ENCODE measurements at regions not wholly inside any gene's neighbourhood (a gene's known extent, or its start where the extent isn't known, plus 50 kb on each side); places are given as distances from the start of the nearest gene placed in this dataset.
"Not testable (repeated sequence)": the region's sequence is repeated elsewhere in the genome, so short reads cannot be mapped to it uniquely, and the experiment has no call there.

GRCh38 chr10:57482259-57482658, 785.4 kb downstream of the IPMK start:
- no peak for ATAC-seq

GRCh38 chr10:57472823-57473619, 794.7 kb downstream of the IPMK start:
- ATAC-seq, result no peak

GRCh38 chr10:57468894-57469432, 798.7 kb downstream of the IPMK start:
- ATAC-seq, result no peak

DNA sequence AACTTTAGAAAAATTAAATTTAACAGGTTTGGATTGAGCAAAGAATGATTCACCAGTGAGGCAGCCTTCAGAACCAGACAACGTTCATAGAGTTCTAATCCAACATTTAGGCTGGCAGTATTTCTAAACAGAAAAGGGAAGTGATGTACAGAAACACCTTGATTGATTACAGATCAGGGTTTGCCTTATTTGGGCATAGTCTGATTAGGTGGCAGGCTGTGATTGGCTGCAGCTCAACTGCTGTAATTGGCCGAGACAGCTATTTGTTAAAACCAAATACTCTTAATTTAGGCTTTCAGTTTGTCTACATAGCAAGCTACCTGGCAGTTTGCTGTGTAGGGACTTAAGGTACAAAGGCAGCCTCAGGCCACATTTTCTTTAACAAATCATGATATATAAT, 802.5 kb downstream of the IPMK start:
- ATAC-seq, result no peak

- ATAC-seq, result no peak
These were observed 807.2 kb downstream of the IPMK start for GRCh38 chr10:57460540-57460939.

DNA sequence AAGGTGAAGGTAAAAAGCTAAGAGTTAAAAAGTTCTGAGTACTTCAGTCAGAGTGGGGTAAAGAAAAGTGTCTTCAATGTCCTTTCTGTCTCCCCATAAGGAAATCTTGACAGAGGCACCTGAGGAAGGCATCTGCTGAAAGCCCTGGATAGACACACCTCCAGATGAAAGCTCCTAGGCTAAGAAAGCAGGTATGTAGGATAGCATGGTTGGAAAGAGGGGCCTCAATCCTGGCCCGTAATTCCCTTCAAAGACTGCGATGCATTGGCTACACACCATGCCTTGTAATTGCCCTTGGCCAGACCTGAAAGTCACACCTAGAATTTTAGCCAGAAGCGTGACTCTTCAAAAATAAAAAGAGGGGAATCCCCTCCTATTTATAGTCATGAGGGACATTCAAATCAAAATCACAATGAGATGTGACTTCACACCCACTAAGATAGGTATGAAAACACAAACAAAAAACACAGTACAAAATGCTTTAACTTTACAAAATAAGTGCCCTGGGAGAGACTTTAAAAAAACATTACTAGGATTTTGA, 809.7 kb downstream of the IPMK start:
- ATAC-seq, result no peak

- no peak for ATAC-seq
These were observed 837.3 kb downstream of the IPMK start for GRCh38 chr10:57430376-57430775.

- no peak for ATAC-seq
These were observed 846.8 kb downstream of the IPMK start for GRCh38 chr10:57420881-57421280.

GRCh38 chr10:57418476-57418875, 849.2 kb downstream of the IPMK start:
- ATAC-seq, result no peak

DNA sequence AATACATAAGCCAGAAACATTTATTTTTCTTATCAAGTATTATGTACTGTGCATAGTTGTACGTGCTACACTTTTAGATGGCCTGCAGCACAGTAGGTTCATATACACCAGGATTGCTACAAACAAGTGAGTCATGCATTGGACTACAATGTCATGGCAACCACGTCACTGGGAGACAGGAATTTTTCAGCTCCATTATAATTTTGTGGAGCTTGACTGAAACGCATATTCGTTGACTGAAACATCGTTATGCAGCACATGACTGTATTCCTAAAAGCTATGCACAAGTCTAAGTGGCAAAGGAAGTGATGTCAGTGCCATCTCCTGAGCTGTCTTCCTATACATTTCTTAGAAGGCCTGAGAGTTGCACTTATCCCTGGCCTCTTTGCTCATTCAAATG, 871.8 kb downstream of the IPMK start:
- ATAC-seq, result no peak

DNA sequence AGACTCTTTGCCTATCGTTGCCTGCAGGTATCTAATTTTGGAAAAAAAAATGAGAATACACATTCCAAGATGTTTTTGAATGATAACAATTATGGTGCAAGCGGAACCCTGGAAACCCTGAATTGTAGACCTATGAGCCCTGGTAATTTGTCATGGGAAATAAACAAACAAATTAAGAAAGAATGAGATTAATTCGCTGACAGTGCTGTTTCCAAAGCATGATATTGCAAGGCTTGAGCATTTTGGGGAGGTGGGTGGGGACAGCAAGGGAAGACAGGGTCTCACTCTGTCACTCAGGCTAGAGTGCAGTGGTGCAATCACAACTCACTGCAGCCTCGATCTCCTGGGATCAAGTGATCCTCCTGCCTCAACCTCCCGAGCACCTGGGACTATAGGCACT, 900.3 kb downstream of the IPMK start:
- no peak for ATAC-seq

- no peak for ATAC-seq
These were observed 904.9 kb downstream of the IPMK start for GRCh38 chr10:57362811-57363210.

DNA sequence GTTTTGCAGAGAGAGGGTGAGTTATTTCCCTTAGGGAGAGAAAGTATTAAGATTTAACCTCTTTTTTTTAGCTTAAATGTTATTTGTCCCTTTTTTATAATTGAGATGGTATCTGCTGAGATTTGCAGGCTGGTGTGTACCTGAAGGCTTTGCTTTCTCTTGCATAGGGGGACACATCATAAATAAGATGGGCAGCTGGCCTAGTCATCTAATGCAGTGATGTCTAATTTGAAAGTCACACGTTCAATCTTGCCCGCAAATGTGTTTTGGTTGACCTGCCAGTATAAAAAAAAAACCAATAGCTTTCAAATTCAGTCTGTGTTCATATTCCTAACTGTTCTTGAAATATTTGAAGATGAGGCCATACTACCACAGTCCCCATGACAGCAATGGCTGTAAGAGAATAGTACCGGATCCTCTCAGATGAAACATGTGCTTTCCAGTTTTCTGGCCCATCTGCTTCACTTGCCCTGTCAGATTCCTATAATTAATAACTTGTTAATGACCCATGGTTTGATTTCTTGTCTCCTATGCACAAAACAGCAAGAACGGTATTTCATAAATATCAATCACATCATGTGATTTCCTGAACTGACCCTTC, 914.2 kb downstream of the IPMK start:
- no peak for ATAC-seq

DNA sequence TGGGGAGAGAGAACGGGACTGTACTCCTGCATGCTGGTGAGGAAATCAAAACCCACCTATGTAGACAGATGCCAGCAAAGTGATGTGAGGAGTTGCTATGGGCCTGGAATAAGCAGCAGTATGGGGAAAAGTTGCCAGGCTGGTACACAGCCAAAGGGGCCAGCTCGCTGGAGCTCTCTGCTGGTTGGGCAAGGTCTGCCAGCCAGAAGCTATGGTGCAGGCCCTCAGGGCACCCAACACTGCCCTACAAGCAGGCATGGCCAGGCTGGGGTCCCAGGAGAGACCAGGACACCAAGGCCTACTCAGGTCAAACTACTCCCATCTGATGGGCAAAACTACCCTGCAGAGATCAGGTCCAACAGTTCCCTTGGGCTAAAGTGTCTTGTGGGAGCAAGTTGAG, 916.6 kb downstream of the IPMK start:
- ATAC-seq, result no peak

- ATAC-seq, result no peak
These were observed 926.4 kb downstream of the IPMK start for GRCh38 chr10:57341294-57341693.

DNA sequence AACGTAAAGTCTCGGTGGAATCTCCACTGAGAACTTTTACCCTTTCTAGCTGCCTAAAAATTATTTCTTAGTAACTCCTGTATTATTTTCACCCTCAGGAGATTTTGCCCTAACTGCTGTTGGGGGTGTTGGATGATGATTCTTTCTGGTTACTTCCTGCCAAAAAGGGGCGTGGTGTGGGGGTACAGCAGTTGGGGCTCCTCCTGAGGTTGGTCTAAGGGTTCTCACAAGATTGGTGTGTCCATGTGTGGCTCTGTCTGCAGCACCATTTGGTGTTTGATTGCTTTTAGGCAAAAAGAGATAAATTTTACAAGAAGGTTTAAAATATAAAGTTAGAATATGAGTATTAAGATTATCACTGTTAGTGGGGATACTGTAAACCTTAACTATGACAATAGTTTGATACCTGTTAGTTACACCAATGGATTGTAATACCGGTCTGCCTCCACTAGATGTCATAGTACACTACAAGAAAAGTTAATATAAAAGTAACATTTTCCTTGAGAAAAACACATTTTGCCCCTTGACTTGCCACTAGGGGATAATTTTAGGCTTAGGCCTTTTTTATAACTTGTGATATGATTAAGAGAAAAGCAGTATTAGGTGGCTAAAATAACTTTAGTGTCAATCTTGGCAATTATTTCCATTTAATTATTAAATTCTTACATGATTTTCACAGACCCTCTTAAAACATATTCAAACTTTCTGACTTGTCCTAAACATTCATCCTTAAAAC, 928.7 kb downstream of the IPMK start:
- ATAC-seq, result no peak

- no peak for ATAC-seq
These were observed 930.8 kb downstream of the IPMK start for GRCh38 chr10:57336865-57337264.

DNA sequence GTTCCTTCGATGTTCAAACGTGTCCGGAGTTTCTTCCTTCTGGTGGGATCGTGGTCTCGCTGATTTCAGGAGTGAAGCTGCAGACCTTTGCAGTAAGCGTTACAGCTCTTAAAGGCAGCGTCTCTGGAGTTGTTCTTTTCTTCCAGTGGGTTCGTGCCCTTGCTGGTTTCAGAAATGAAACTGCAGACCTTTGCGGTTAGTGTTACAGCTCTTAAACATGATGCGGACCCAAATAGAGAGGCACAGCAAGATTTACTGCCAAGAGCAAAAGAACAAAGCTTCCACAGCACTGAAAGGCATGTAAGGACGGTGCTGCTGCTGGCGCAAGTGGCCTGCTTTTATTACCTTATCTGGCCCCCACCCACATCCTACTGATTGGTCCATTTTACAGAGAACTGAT, 931.4 kb downstream of the IPMK start:
- ATAC-seq, result no peak

DNA sequence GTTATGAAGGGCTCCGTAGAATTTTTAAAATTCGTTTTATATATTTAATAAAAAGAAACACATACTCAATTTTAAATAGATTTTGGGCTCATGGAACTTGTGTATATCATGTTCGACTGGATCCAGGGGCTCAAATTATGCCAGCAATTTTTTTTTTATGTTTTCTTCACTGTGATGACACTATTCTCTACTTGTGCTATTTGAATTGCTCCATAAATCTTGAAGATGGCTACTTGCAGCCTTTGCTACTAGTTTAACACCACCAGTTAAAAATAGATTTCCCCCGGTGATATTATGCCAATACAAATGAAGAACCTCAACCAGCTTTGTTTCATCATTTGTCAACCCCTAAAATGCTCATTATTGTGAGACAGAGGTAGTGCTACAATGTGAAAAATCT, 933.2 kb downstream of the IPMK start:
- no peak for ATAC-seq

- ATAC-seq, result no peak
These were observed 933.8 kb downstream of the IPMK start for GRCh38 chr10:57333880-57334279.

GRCh38 chr10:57321400-57321854, 946.3 kb downstream of the IPMK start:
- not testable (repeated sequence) for ATAC-seq

- ATAC-seq, result no peak
These were observed 947.3 kb downstream of the IPMK start for GRCh38 chr10:57320416-57320815.

DNA sequence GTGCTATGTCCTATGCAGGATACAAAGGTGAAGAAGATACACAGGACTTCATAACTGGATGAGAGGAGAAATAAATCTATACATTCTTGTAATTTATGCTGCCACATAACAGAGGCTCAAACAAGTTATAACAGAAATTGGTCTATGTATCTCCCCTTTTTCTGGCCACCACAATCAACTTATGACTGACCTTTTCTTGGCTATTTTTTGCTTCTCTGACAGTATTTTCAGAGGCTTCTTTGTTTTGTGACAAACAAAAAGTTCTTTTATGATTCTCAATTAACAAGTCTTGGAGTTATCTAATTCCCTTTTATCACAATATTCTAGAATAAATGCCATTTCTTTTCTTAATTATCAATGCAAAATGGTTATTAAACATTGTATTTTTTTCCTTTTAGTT, 953.0 kb upstream of the ZWINT start:
- ATAC-seq, result no peak

All from activated CD4-positive, CD25-positive, alpha-beta regulatory T cell treated with anti-CD3 and anti-CD28 coated beads, Interleukin-2, amount 50 U/mL, for 24 hours (primary cell).